Muscle of back (tissue), 3 donors: ENCODE measurements at regions not wholly inside any gene's neighbourhood (a gene's known extent, or its start where the extent isn't known, plus 50 kb on each side); places are given as distances from the start of the nearest gene placed in this dataset.
"Not testable (repeated sequence)": the region's sequence is repeated elsewhere in the genome, so short reads cannot be mapped to it uniquely, and the experiment has no call there.

Source experiments
- DNase-seq, 3 donors: peaks; one replicate each; pipeline versions ENCODE4 v3.0.0 to v3.0.0-alpha.2; 2013

DNA sequence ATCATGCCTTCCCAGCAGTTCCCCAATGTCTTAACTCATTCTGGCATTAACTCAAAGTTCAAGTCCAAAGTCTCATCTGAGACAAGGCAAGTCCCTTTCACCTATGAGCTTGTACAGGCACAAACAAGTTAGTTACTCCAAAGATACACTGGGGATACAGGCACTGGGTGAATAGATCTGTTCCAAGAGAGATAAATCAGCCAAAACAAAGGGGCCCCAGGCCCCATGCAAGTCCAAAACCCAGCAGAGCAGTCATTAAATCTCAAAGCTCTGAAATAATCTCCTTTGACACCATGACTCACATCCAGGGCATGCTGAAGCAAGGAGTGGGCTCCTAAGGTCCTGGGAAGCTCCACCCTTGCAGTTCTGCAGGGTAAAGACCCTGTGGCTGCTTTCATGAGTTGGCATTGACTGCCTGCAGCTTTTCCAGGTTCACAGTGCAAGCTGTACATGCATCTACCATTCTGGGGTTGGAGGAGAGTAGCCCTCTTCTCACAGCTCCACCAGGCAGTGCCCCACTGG, 332.2 kb upstream of the KIF2B start:
- no peak for DNase-seq

DNA sequence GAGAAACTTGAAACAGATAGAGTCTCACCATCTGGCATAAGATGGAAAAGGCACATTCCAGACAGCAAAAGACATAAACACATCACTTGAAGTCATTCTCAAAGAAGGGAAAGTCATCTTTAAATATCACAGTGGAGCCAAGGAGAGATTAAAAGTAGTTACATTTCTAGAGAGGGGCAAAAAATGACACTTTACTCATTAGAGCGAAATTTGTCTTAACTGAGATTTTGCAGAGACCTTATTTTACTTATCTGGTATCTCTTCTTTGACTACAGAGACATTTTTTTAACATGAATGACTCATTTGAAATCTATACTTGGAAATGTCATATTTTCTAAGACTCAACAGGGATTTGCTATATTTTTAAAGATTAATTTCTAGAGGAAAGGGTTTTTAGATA, 339.0 kb upstream of the KIF2B start:
- DNase-seq: no peak

DNA sequence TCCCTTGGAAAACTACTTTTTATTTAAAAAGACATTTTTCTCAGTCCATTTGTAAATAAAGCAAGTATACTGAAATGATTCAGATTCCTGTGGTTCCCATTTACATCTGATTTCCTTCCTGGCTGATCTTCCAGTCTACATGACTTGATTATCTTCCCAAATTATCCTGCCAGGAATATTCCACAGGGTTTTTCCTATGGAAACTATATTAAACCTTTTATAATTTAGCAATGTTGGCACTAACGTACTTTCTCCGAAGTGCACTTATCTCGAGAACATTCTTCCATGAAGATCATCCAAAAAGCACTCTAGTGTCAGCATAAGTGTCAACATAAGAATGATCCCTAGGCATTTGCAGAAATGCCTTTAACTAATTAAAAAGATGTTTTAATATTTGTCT, 347.7 kb upstream of the KIF2B start:
- peak; percentile 13 to 63 (median 21) for DNase-seq

DNA sequence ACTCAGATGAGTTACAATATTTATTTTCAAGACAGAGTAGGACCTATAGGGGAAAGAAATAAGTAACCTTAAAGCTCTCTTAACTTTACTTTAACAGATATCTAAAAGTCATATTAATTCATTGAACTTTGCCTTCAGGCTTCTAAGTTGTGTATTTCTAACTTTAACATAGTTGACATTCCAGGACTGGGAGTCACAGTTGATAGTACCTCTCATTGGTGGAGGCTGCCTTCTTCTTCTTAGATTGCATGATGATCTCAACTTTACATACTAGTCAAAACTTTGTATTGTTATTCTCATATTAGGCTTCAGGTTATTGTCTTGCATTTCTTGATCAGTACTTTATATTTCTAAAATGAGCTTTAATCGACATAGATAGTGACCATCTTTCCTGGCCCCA, 350.1 kb upstream of the KIF2B start:
- no peak for DNase-seq

DNA sequence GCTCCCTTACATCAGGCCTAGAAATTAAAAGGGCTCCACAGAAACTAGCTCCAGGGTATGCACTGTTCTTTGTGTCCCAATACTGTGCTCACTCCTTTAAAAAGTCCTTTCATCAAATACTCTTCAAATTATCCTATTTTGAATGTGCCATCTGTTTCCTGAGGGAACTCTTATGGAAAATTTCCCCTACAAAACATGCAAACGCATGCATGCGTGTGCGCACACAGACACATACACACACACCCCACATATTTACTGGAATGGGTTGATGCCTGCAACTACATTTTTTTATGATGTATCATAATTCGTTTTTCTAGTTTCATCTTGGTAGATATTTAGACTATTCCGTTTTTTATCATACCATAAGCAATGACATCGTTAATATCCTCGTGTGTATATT, 351.2 kb upstream of the KIF2B start:
- DNase-seq: no peak

DNA sequence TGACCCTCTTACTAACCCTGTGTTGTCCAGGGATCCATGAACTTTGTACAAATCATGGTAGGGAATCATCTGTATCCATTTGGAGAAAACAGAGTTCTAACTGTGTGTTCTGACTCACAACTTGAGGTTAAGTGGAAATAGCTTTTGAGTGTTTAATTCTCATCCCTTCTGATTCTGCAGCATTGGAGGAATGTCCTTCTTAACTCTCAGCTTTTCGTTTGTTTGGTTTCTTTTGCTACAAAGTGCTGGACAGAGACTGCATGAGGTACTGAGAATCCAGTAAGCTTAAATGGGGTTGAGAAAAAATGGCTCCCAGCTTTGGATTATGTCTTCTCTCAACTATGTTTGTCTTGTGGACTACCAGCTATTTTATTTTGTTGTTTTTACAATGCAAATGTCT, 352.1 kb upstream of the KIF2B start:
- DNase-seq: no peak

DNA sequence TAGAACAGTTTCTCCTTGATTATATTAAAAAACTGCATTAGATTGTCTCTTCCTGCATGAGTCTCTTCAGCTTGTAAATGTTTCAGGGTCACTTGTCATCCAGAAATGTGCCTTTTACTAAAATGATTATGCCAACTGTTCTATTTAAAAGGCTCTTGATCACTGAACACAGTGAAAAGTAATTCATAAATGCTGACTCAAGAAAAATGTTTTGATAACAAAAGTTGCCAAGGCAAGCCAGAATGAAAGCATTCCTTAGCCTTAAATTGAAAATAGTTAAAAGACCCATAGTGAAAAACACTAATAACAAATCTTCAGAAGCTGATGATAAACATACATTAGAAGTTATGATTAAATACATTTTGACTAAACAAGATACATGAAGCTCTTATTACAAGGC, 356.0 kb upstream of the KIF2B start:
- no peak for DNase-seq

DNA sequence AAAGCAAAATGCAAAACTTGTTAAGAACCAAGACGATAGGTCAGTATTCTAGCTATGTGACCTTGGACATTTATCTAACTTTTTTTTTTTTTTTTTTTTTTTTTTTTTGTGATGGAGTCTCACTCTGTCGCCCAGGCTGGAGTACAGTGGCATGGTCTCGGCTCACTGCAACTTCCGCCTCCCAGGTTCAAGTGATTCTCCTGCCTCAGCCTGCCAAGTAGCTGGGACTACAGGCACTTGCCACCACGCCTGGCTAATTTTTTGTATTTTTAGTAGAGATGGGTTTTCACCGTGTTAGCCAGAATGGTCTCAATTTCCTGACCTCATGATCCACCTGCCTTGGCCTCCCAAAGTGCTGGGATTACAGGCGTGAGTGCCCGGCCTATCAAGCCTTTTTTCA, 358.3 kb upstream of the KIF2B start:
- not testable (repeated sequence) for DNase-seq

DNA sequence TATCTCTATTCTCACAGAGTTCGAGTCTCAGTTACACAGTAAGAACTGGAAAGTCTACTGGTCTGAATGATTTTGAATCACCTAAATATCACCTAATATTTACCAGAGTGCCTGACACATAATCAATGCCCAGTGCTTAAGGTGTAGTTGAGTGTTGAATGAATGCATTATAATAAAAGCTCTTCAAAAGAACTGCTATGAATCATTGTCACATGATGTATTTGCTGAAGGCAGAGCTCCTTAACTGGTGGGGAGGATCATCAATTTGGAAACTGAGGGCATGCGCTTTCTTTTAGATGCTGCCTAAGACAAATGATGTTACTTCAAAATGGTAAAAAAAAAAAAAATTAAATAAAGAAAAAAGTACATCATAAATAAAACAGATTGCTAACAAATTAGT, 359.4 kb upstream of the KIF2B start:
- no peak for DNase-seq

DNA sequence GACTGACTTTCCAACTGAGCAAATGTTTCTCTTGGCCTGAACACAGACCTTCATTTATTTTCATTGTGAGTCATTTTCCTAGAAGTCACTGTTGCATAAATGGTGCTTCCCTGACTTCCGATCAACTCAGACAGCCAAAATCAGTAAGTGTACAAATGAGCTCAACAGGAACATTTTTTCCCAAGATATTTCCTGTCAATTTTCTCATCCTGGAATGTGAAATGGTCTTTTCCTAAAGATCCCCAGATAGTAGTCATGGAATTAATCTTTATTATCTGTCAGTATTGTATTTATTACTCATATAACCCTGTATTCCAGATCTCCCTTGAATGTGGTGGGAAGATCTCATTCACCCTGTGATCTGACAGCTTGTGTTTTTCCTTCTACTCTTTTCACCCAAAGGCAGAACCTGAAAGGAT, 360.3 kb upstream of the KIF2B start:
- peak; percentile 34 to 64 (median 38) for DNase-seq

DNA sequence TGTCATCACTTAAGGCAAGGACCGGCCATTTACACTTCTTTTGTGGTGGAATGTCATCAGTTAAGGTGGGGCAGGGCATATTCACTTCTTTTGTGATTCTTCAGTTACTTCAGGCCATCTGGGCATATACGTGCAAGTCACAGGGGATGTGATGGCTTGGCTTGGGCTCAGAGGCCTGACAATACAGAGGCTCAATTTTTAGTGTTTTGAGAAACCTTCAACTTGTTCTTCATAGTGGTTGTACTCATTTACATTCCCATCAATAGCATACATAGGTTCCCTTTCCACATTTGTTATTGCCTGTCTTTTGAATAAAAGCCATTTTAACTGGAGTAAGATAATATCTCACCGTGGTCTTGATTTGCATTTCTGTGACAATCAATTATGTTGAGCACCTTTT, 366.8 kb upstream of the KIF2B start:
- not testable (repeated sequence) for DNase-seq

DNA sequence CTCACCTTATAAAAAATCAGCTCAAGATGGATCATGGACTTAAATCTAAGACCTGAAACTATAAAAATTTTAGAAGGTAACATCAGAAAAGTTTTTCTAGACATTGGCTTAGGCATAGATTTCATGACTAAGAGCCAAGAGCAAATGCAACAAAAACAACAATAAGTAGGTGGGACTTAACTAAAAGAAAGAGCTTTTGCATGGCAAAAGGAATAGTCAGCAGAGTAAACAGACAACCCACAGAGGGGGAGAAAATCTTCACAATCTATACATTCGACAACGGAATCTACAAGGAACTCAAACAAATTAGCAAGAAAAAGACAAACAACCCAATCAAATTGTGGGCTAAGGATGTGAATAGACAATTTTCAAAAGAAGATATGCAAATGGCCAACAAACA, 368.4 kb upstream of the KIF2B start:
- no peak for DNase-seq

DNA sequence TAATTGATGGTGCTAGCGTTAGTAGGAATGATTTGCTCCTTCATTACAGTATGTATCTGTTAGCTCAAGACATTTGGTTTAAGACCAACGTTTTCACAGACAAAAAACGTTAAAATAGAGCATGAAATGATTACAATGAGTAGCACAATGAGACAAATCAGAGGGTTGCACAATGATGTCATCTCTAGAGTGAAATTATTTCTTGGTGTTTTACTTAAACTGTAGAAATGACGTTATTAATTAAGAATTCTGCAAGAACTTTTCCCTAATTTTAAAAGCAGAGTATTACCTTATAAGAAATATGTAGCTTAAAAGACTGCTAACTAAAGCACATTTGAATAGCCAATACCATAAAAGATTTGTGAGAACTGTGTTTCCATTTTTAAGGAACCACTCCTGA, 373.4 kb upstream of the KIF2B start:
- no peak for DNase-seq

DNA sequence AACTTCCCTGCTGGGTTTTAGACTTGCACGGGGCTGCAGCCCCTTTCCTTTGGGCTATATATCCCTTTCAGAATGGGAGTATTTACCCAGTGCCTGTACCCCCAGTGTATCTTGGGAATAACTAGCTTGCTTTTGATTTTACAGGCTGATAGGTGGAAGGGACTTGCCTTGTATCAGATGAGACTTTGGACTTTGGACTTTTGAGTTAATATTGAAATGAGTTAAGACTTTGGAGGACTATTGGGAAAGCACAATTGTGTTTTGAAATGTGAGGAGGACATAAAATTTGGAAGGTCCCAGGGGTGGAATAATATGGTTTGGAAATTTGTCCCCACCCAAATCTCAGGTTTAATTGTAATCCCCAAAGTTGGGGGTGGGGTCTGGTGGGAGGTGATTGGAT, 393.8 kb upstream of the KIF2B start:
- DNase-seq: no peak

DNA sequence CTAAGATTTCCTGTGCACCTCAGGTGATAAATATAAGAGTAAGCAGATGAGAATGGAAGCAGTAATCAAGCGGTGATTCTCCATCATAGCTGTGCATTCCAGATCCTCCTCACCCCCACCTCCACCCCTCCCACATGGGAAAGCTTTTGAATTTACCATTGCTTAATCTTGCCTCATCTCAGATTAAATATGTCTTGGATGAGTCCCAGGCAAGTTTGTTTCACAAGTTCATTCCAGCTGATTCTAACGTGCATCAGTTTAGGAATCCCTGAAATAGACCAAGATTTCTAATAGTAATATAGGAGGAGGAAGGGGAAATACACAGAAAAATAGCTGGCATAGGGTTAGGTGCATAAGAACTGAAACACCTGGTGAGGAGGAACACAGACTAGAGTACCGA, 396.2 kb upstream of the KIF2B start:
- peak; percentile 1 to 14 (median 7) for DNase-seq

DNA sequence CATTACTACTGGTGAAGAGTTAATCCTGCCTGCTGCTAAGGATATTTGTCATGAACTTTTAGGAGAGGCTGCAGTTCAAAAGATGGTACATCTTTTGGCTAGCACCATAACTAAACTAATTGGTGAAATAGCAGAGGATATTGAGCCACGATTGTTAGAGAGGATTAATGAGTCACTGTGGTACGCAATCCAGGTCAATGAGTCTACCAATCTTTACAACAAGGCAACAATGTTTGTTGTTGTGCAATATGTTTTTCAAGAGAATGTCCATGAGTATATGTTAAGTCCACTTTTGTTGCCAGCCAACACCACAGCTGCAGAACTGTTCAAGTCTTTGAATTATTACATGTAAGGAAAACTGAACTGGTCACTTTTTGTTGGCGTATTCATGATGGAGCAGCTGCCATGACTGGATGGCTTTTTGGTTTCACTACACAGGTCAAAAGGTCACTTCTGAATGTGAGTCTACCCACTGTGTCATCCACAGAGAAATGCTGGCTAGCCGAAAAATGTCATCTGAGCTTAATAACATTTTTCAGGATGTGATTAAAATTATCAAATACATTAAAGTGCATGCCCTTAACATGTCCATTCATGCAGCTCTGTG, 402.6 kb upstream of the KIF2B start:
- no peak for DNase-seq

DNA sequence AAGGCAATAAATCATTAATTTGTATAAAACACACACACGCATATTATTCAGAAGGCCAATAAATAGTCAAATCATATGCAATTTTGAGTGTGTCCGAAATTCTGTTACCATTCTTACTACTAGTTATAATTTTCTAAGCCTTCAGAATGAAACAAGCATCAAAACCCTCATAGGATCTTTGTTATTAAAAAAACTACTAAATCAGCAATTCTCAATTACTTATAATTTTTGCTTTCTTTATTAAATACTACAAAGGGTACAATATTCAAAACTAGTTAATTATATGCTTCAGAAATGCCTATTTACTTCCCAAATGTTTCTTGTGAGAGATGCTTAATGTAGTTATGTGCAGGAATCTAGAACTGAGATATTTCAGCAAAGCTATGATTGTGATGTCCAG, 413.1 kb upstream of the KIF2B start:
- no peak for DNase-seq

DNA sequence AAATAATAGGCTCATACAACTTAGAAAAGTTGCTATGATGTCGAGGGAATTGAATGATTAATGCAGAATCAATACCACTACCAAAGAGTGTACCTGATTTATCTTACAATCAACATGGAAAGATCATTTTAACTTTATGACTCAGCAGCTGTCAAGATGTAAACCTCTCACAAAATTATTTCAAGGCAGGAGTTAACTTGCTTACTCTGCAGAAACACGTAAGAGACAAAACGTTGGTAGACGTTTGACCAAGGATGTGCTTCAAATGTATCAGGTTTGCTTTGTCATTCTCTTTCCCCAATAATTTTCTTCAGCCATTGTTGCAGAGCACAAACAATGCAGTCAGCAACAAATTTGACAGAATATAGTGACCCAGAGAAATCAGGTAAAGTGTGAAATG, 415.8 kb upstream of the KIF2B start:
- DNase-seq: no peak

DNA sequence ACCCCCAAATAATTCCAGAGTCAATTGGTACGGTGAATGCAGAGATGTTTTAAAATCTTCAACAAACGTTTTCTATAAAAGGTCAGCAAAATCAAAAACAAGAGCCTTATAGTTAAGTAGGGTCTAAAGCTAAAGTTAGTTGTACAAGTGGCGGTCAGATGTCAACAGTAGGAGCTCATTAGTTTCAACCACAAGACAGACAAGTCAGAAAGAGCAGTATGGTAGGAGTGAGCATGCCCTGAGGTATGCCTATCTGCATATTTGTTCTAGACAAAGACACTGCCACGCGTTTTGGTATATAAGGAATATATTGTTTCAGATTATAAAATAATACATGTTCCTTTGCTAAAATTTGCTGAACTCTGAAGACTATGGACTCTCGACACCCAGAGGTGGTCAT, 431.5 kb upstream of the KIF2B start:
- no peak for DNase-seq

DNA sequence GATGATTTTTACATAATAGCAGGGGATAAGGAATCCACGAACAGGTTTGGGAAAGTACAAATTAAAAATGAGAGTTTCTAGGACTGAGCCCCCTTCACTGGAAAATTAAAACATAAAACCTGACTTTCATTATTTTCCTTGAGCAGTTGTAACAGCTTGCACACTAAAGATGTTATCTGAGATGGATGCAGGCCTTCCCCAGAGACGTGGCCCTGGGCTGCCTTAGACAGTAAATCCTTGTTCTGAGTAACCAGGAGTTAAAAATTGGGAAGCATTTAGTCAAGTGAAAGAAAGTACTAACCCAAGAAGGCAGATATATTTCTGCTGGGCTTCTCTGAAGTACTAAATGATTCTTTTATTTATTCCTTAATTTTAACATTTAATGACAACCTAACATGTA, 432.2 kb upstream of the KIF2B start:
- DNase-seq: no peak

DNA sequence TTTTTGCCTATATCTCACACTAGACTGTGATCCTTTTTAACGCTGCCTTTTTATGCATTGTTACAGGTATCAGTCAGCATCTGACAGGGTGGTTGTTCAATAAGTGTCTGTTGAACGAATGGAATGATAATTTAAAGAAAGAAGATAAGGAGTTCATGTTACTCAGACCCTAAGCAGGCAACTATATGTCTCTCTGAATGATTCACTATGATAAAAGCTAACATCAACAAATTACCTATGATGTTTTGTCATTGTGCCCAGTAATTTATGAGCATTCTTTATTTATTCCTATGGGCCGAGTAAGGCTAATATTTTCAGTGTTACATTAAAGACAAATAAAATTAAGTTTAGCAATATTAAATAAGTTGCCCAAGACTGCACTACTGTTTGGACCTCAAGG, 435.0 kb upstream of the KIF2B start:
- no peak for DNase-seq

DNA sequence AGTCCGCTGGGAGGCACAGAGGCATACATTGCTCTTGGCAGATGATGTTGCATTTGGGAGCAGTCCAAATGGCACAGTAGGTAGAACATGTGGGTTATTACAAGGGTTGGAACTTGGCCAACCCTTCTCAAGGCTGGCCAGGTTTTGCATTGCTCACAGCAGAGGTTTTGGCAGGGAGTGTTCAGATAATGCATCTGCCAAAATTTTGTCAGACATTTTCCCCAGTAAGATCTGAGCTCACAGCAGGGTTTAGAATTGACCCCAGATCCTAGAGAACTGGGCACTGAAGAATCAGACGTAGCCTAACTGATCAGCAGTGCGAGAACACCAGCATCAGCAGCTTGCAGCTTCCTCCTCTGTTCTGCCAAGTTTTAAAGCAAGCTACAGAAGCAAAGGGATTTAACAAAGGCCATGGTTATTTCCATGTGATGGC, 468.8 kb upstream of the KIF2B start:
- peak; percentile 23 to 60 (median 38) for DNase-seq

DNA sequence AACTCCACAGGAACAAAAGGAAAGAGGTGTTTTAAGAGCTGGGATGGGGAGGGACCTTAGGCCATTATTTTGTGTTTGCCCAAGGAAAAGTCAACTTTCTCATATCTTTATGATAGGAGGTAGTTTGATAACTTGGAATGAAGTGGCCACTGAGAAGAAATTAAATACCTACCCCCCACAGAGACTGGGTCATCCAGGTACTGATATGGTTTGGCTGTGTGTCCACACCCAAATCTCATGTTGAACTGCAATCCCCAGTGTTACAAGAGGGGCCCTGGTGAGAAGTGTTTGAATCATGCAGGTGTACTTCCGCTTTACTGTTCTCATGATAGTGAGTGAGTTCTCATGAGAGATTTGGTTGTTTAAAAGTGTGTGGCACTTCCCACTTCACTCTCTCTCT, 477.9 kb upstream of the KIF2B start:
- no peak for DNase-seq

DNA sequence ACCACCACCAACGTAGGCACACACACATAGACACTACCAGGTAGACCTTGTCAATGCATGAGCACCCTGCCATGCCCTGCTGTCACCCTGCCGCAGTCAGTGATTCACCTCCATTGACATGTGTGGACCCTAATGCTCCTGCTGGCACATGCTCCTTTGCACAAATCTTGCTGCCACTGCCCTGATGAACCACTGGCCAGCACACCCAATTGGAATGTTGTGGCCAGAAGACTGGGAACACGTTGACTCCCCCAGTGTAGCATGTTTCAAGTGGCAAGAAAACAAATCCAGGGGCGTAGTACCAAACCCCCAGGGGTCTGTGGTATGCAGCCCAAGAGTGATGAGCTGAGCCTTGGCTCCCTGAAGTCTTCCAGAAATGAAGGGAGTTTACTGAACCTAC, 486.4 kb upstream of the KIF2B start:
- no peak for DNase-seq

DNA sequence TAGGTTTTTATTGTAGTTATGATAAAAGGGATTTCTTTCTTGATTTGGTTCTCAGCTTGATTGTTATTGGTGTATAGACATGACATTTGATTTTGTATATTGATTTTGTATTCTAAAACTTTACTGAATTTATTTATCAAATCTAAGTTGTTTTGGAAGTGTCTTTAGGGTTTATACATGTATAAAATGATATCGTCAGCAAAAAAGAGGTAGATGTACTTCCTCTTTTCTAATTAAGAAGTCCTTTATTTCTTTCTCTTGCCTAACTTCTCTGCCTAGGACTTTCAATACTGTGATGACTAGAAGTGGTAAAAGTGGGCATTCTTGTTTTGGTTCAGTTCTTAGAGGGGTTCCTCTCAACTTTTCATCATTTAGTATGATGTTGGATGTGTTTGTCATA, 487.3 kb upstream of the KIF2B start:
- DNase-seq: no peak
